GM23338 (cell line): ENCODE measurements at regions not wholly inside any gene's neighbourhood (a gene's known extent, or its start where the extent isn't known, plus 50 kb on each side); places are given as distances from the start of the nearest gene placed in this dataset.

Source experiments
- CREB1 ChIP-seq: fragments of 250-450 bp; sonication (Bioruptor Pico); IDR thresholded peaks from 2 replicates; pipeline ENCODE4 v1.5.0; 2020; ENCODE audit warnings: low read depth, mild to moderate bottlenecking, moderate library complexity
- CTCF ChIP-seq, 2 experiments: fragments of 200-600 bp in 1 of 2; sonication (generic) in 1 of 2; conservative IDR thresholded peaks; 2 replicates each; pipeline versions ENCODE4 v1.5.1 to v1.6.1; 2016 to 2017; ENCODE audit warnings: antibody characterized with exemption in 2 of 2, low read depth in 2 of 2, mild to moderate bottlenecking in 2 of 2, moderate library complexity in 1 of 2
- EZH2 ChIP-seq: fragments of 200-600 bp; sonication (generic); IDR thresholded peaks from one replicate; pipeline ENCODE4 v1.8.0; 2017; ENCODE audit warnings: antibody characterized with exemption, mild to moderate bottlenecking, low read depth; ENCODE audit not compliant: unreplicated experiment
- EZH2phosphoT487 ChIP-seq: fragments of 200-600 bp; sonication (generic); IDR thresholded peaks from one replicate; pipeline ENCODE4 v1.8.1; 2018; ENCODE audit warnings: antibody characterized with exemption; ENCODE audit not compliant: unreplicated experiment
- JUNB ChIP-seq: IDR thresholded peaks from one replicate; pipeline ENCODE4 v1.6.1; 2016; ENCODE audit warnings: antibody characterized with exemption; ENCODE audit not compliant: unreplicated experiment
- POLR2AphosphoS5 ChIP-seq: IDR thresholded peaks from 2 replicates; pipeline ENCODE4 v1.6.1; 2016; ENCODE audit warnings: antibody characterized with exemption, low read depth
- REST ChIP-seq: IDR thresholded peaks from one replicate; pipeline ENCODE4 v1.6.1; 2018; ENCODE audit warnings: antibody characterized with exemption; ENCODE audit not compliant: unreplicated experiment

- TF ChIP-seq CTCF (conservative IDR thresholded peaks at IDR 0.05; ENCODE audit: low read depth in 2 of 2): no peak
- no peak for TF ChIP-seq JUNB
- TF ChIP-seq REST: no peak
- TF ChIP-seq POLR2AphosphoS5: no peak
- TF ChIP-seq EZH2: no peak
- TF ChIP-seq CREB1: no peak
- no peak for TF ChIP-seq EZH2phosphoT487
Observed at GRCh38 chr5:133831491-133832224, 136.8 kb downstream of the C5orf15 start.
